Neutrophil (primary cell): ENCODE measurements at regions not wholly inside any gene's neighbourhood (a gene's known extent, or its start where the extent isn't known, plus 50 kb on each side); places are given as distances from the start of the nearest gene placed in this dataset.

Source experiments
- H3K27ac ChIP-seq: fragments of 200-600 bp; sonication (generic); 2 replicates; pipeline ENCODE4 v1.5.1; 2016; ENCODE audit warnings: mild to moderate bottlenecking, moderate library complexity
- H3K27me3 ChIP-seq: fragments of 200-600 bp; sonication (generic); 2 replicates; pipeline ENCODE4 v1.6.0; 2016; ENCODE audit warnings: mild to moderate bottlenecking
- H3K36me3 ChIP-seq: fragments of 200-600 bp; sonication (generic); 2 replicates; pipeline ENCODE4 v1.5.1; 2017
- H3K4me1 ChIP-seq, 2 experiments: fragments of 200-600 bp in 1 of 2; sonication (generic) in 1 of 2; 1 replicate in 1 of 2; 2 replicates in 1 of 2; pipeline versions ENCODE4 v1.5.1 to v1.6.1; 2013 to 2016; ENCODE audit warnings: low read depth in 1 of 2, low read length in 1 of 2, mild to moderate bottlenecking in 1 of 2, moderate library complexity in 1 of 2; ENCODE audit not compliant: control insufficient read depth in 1 of 2, insufficient read depth in 1 of 2
- H3K4me3 ChIP-seq, 2 experiments: fragments of 200-600 bp in 1 of 2; sonication (generic) in 1 of 2; 1 replicate in 1 of 2; 2 replicates in 1 of 2; pipeline ENCODE4 v1.5.1; 2013 to 2016; ENCODE audit warnings: low read depth in 1 of 2, low read length in 1 of 2, mild to moderate bottlenecking in 1 of 2, moderate library complexity in 1 of 2
- H3K9me3 ChIP-seq: fragments of 200-600 bp; sonication (generic); 2 replicates; pipeline ENCODE4 v1.5.1; 2016
- CTCF ChIP-seq: fragments of 200-600 bp; sonication (generic); IDR thresholded peaks from 2 replicates; pipeline ENCODE4 v1.5.1; 2016; ENCODE audit warnings: antibody characterized with exemption

GRCh38 chr6:164928057-164928727 lies 381.2 kb downstream of the C6orf118 start:
- Histone ChIP-seq H3K4me1 (no peaks in the 10 kb centered on the region), H3K27ac (no peak overlapping the region), H3K9me3 (no peaks in the 10 kb centered on the region), H3K27me3 (no peaks in the 10 kb centered on the region), H3K4me3 (no peak overlapping the region), H3K36me3 (no peaks in the 10 kb centered on the region)
- no peak for TF ChIP-seq CTCF

GRCh38 chr6:164927288-164928056 lies 381.9 kb downstream of the C6orf118 start:
- no peak for TF ChIP-seq CTCF
- no peaks in the 10 kb centered on the region for H3K4me1 ChIP-seq
- no peaks in the 10 kb centered on the region for H3K9me3 ChIP-seq
- no peak overlapping the region for H3K27ac ChIP-seq
- no peaks in the 10 kb centered on the region for H3K36me3 ChIP-seq
- no peak overlapping the region for H3K4me3 ChIP-seq
- H3K27me3 ChIP-seq = no peaks in the 10 kb centered on the region

- H3K27me3 ChIP-seq = no peaks in the 10 kb centered on the region
- H3K4me1 ChIP-seq = no peaks in the 10 kb centered on the region
- H3K36me3 ChIP-seq = no peaks in the 10 kb centered on the region
- no peaks in the 10 kb centered on the region for H3K9me3 ChIP-seq
- TF ChIP-seq CTCF = no peak
- no peak overlapping the region for H3K27ac ChIP-seq
- H3K4me3 ChIP-seq = no peak overlapping the region
Observed at GRCh38 chr6:164926686-164927085, 382.7 kb downstream of the C6orf118 start.

- no peaks in the 10 kb centered on the region for H3K9me3 ChIP-seq
- no peak overlapping the region for H3K4me3 ChIP-seq
- TF ChIP-seq CTCF = no peak
- no peak overlapping the region for H3K27ac ChIP-seq
- H3K4me1 ChIP-seq = no peaks in the 10 kb centered on the region
- H3K36me3 ChIP-seq = no peaks in the 10 kb centered on the region
- H3K27me3 ChIP-seq = no peaks in the 10 kb centered on the region
Observed at GRCh38 chr6:164925681-164926530, 383.5 kb downstream of the C6orf118 start.

GRCh38 chr6:164924674-164925073 lies 384.7 kb downstream of the C6orf118 start:
- Histone ChIP-seq H3K4me1 (no peaks in the 10 kb centered on the region), H3K27me3 (no peaks in the 10 kb centered on the region), H3K27ac (no peak overlapping the region), H3K4me3 (no peak overlapping the region), H3K9me3 (no peaks in the 10 kb centered on the region), H3K36me3 (no peaks in the 10 kb centered on the region)
- no peak for TF ChIP-seq CTCF
